Prostate gland (tissue), 2 donors: ENCODE measurements at regions not wholly inside any gene's neighbourhood (a gene's known extent, or its start where the extent isn't known, plus 50 kb on each side); places are given as distances from the start of the nearest gene placed in this dataset.

ENCODE experiments used
- CTCF ChIP-seq, 4 experiments: fragments of 200-600 bp in 2 of 4; fragments of 450-650 bp in 2 of 4; sonication (generic) in 2 of 4; IDR thresholded peaks; 1 replicate in 3 of 4; 2 replicates in 1 of 4; pipeline ENCODE4 v1.5.1; 2016 to 2019; ENCODE audit warnings: antibody characterized with exemption in 4 of 4, mild to moderate bottlenecking in 2 of 4, moderate library complexity in 2 of 4
- POLR2A ChIP-seq: fragments of 450-650 bp; IDR thresholded peaks from one replicate; pipeline ENCODE4 v1.6.1; 2016; ENCODE audit warnings: antibody characterized with exemption, mild to moderate bottlenecking
- POLR2AphosphoS5 ChIP-seq: sonication (generic); formaldehyde crosslinking; IDR thresholded peaks from one replicate; pipeline ENCODE4 v1.6.1; 2017; ENCODE audit warnings: antibody characterized with exemption

- no peak for TF ChIP-seq CTCF (IDR thresholded peaks at IDR 0.05)
- no peak for TF ChIP-seq POLR2A
- TF ChIP-seq POLR2AphosphoS5: no peak
These were observed 618.7 kb downstream of the SI start for GRCh38 chr3:164459521-164460151.
